Fibroblast of skin of back (primary cell): ENCODE measurements at regions not wholly inside any gene's neighbourhood (a gene's known extent, or its start where the extent isn't known, plus 50 kb on each side); places are given as distances from the start of the nearest gene placed in this dataset.

Experiments used
- DNase-seq: peaks from one replicate; pipeline ENCODE4 v3.0.0-alpha.2; 2013

GRCh38 chr5:52419357-52419756, 368.4 kb upstream of the ITGA1 start:
- no peak for DNase-seq

GRCh38 chr5:52427615-52428014, 360.1 kb upstream of the ITGA1 start:
- DNase-seq = no peak

GRCh38 chr5:52428977-52429489, 358.7 kb upstream of the ITGA1 start:
- no peak for DNase-seq

GRCh38 chr5:52441768-52442167, 345.9 kb upstream of the ITGA1 start:
- DNase-seq = no peak

GRCh38 chr5:52443187-52443586, 344.5 kb upstream of the ITGA1 start:
- DNase-seq = no peak

- DNase-seq = no peak
Measured at GRCh38 chr5:52448111-52448510, 339.6 kb upstream of the ITGA1 start.

GRCh38 chr5:52449516-52449915, 338.2 kb upstream of the ITGA1 start:
- DNase-seq = no peak

- DNase-seq = no peak
Measured at GRCh38 chr5:52452098-52452497, 335.6 kb upstream of the ITGA1 start.

- DNase-seq = no peak
Measured at GRCh38 chr5:52453176-52453575, 334.5 kb upstream of the ITGA1 start.

- DNase-seq = no peak
Measured at GRCh38 chr5:52455920-52456319, 331.8 kb upstream of the ITGA1 start.

GRCh38 chr5:52457810-52458209, 329.9 kb upstream of the ITGA1 start:
- DNase-seq = no peak

GRCh38 chr5:52466113-52466512, 321.6 kb upstream of the ITGA1 start:
- DNase-seq = no peak

- no peak for DNase-seq
Measured at GRCh38 chr5:52466749-52467520, 320.8 kb upstream of the ITGA1 start.

GRCh38 chr5:52468976-52469375, 318.7 kb upstream of the ITGA1 start:
- DNase-seq = no peak

- DNase-seq = no peak
Measured at GRCh38 chr5:52469420-52469819, 318.3 kb upstream of the ITGA1 start.

- no peak for DNase-seq
Measured at GRCh38 chr5:52469835-52470234, 317.9 kb upstream of the ITGA1 start.

- DNase-seq = no peak
Measured at GRCh38 chr5:52476346-52476745, 311.4 kb upstream of the ITGA1 start.

- DNase-seq = no peak
Measured at GRCh38 chr5:52481201-52481600, 306.5 kb upstream of the ITGA1 start.

GRCh38 chr5:52481851-52482250, 305.9 kb upstream of the ITGA1 start:
- no peak for DNase-seq

GRCh38 chr5:52491071-52491787, 296.5 kb upstream of the ITGA1 start:
- DNase-seq = no peak

- DNase-seq = no peak
Measured at GRCh38 chr5:52491818-52492217, 295.9 kb upstream of the ITGA1 start.

GRCh38 chr5:52497133-52497693, 290.5 kb upstream of the ITGA1 start:
- DNase-seq = no peak

GRCh38 chr5:52498607-52499006, 289.1 kb upstream of the ITGA1 start:
- DNase-seq = no peak
